ENCODE measurements at regions not wholly inside any gene's neighbourhood (a gene's known extent, or its start where the extent isn't known, plus 50 kb on each side); places are given as distances from the start of the nearest gene placed in this dataset.
A peak's percentile ranks its signal among the peaks of the same experiment; 100 is the strongest.

DNA sequence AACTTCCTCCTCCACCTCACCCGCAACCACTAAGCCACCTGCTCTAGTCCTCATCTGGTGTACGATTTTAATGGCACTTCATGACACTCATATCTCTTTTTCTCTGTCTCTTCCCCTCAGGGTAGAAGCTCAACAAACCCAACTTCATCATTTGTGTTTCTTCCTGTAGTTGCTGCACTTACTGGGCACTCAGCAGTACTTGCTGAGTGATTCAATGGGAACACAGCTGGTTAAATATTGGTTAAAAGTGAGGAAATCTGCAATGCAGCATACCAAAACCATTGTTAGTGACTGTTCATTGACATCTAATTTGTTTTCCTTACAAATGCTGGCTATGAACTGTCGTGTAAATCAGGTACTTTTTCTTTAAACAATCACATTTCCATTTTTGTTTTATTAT, 541.1 kb upstream of the PRMT6 start:
- DNase-seq: no peak

GRCh38 chr1:106517224-106517623, 539.2 kb upstream of the PRMT6 start:
- DNase-seq: no peak

DNA sequence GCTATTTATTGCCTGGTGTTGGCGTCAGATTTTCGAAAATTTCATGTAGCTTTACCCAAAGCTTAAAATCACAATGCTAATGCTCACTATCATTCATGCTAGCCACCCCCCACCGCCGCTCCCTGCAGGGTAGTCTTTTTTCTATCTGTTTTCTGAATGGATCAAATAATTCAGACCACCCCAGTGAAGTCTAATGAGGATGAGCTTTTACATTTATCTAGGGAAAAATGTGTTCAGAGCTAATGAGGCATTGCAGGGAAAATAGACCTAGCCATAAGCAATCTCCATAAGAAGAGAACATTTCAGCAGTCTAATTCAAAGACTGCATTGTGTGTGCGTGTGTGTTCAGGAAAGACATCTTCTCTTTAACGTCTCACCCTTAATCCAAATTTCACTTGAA, 533.0 kb upstream of the PRMT6 start:
- DNase-seq: no peak

GRCh38 chr1:106524631-106525030, 531.8 kb upstream of the PRMT6 start:
- DNase-seq: no peak

DNA sequence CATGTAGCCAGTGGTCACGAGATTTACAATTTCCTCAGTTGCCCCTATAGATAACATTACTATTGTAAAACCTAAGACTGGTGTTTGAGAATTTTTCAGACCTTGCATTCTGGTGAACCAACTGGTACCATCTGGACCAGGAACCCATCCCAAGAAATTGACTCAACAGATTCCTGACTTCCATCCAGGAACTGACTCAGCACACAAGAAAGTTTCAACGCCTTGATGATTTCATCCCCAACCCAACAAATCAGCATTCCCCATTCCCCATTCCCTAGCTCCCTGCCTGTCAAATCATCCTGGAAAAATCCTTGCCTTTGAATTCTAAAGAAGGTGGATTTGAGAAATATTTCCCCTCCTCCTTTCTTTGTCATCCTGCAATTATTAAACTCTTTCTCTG, 529.8 kb upstream of the PRMT6 start:
- DNase-seq: peak in 1 of 2 experiments; percentile 50

DNA sequence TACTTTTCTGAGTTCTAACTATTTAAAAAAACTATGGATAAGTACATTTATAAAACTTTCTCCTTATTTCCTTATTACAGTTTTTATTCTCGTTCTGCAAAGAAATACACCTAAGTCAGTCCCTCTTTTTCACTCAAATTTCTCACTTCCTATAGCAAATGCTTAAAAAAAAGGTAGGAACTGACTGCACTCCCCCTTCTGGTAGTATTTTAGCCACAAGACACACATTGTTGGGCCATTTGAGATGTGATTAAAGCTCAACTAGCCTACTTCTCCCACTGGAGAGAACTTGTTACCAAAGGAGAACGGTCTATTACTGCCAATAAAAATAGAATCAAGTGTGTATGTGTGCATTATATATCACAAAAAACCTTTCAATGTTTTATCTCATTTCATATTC, 521.9 kb upstream of the PRMT6 start:
- DNase-seq: no peak

DNA sequence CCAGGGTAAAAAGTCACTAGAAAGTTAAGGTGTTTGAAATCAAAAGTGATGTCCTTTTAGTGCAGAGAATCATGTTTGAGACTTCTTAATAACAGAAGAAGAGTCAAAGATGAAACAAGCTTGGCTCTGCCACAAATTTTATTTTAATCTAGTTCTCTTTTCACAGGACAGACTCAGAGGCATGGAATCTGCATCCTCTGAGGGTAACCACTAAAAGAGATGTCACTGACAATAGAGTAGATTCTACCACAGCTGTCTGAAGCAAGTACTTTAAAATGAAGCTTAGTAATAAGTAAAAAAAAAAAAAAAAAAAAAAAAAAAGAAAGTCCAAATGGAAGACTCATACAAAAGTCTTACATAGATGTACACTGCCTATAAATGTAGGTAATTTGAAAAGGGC, 519.7 kb upstream of the PRMT6 start:
- no peak for DNase-seq

GRCh38 chr1:106548726-106549125, 507.7 kb upstream of the PRMT6 start:
- no peak for DNase-seq

DNA sequence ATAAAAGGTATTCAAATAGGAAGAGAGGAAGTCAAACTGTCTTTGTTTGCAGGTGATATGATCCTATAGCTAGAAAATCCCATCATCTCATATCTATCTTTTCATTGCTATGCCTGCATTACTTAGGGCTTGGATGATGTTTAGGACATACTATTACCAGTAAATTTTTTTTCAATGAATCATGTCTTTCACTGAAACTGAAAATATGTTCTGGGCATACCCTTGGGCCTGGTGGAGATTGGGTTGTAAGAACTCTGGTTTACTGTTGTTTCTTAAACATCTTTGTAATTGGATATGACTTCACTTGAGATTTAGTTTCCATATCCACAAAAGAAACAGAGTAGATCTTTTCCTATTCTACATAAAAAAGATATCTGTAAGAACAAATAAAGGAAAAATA, 502.2 kb upstream of the PRMT6 start:
- no peak for DNase-seq

- no peak for DNase-seq
Measured at GRCh38 chr1:106555571-106555970, 500.9 kb upstream of the PRMT6 start.

DNA sequence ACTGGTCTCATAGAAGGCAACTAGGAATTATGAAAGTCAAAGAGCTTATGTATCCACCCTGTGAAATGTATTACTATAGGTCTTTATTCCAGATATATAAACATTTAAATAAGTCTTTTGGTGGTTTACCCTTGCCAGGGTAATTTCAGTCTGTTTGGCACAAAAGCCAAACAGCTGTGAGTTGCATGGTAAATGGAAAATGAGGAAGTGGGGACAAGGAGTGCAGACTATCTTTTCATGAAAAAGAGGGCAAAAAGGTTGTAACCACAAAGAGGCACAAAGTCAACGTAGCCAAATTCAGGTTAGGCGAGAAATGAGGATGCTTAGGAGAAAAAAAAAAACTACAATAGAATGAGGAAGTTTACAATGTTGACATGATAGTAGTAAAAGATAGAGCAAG, 492.3 kb upstream of the PRMT6 start:
- no peak for DNase-seq

DNA sequence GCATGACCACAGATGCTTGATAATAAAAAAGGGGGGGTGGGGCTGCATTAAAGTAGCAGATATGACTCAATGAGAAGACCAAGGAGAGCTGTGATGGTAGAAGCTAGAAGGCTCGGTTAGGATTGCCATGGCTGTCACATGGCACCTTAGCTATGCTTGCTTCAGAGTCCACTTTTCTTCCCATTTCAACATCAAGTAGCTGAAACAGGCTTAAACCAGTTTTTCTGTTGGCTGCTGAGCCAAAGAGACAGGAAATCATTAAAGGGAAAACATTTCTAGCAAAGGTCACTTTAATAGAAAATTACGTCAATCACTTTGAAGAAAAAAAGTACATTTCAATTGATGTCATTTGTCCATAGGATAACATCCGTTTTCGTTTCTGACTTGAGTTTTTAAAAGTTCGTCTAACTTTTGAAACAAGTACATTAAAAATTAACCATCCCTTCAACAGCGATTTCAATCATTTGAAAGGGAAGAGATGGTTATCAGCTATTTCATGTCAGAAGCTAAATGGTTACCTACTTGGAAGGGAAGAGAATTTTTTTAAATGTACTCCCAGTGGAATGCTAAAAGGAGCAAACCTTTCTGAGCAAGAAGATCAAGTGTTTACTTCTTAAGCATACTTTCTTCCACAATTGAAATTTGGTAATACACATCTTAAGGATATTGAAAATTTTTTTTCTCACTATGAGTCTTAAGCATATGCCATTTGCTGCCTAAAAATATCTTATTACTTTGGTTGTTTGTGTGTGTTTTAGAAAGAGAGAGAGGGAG, 488.1 kb upstream of the PRMT6 start:
- no peak for DNase-seq

GRCh38 chr1:106571109-106571508, 485.4 kb upstream of the PRMT6 start:
- no peak for DNase-seq

- DNase-seq: no peak
Measured at GRCh38 chr1:106584107-106584506, 472.4 kb upstream of the PRMT6 start.

DNA sequence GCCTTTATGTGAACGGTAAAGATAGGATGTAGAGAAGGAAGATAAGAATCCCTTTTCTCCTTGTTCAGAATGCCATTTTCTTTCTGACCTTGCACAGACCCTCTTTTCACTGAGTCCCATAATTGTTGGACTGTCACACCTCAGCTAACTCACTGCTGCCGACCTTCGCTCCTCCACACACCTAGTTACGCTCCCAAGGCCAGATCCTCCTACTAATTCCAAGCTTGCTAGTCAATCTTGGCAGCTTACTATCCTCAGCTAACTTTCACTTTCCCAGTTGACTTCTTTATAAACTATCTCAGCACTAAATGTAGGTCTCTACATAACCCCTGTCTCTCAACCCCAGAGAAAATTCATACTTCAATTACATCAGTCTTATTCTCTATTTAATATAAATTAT, 471.8 kb upstream of the PRMT6 start:
- no peak for DNase-seq

- no peak for DNase-seq
Measured at GRCh38 chr1:106600626-106601025, 455.8 kb upstream of the PRMT6 start.

- no peak for DNase-seq
Measured at GRCh38 chr1:106603616-106604015, 452.9 kb upstream of the PRMT6 start.

DNA sequence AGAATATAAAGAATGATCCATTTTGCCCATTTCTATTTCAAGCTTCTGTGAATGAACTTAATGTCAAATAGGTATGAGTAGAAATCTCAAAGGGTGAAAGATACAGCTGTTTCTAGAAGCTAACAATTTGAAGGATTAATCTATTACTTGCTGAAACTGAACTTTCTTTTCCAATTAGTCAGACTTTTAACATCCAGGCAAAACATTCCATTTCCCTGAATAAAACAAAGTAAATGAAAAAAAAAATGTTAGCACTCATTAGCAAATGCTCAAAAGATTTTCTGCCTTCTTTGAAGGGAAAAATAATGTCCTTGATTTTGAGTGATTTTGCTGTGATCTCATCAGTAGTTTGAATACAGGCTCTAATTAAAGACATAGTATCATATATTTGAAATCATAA, 447.6 kb upstream of the PRMT6 start:
- DNase-seq: no peak

DNA sequence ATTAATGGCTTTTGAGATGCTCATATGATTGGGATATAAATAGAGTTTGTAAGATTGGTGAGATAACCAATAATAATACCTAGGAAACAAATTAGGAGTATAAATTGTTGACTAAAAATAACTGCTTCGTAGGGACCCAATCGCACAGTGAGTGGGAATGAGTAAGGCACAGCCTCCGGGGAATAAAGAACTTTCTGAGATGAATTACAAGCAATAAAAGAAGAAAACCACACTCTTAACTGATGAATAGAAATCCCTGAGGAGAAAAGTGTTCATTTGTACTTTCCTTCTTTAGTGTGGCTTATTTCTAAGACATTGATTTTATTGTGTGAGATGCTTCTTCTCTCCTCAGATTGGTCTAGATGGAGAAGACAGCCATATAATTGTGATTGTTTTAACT, 443.4 kb upstream of the PRMT6 start:
- no peak for DNase-seq

GRCh38 chr1:106613861-106614260, 442.6 kb upstream of the PRMT6 start:
- no peak for DNase-seq

- DNase-seq: no peak
Measured at GRCh38 chr1:106615473-106615872, 441.0 kb upstream of the PRMT6 start.

DNA sequence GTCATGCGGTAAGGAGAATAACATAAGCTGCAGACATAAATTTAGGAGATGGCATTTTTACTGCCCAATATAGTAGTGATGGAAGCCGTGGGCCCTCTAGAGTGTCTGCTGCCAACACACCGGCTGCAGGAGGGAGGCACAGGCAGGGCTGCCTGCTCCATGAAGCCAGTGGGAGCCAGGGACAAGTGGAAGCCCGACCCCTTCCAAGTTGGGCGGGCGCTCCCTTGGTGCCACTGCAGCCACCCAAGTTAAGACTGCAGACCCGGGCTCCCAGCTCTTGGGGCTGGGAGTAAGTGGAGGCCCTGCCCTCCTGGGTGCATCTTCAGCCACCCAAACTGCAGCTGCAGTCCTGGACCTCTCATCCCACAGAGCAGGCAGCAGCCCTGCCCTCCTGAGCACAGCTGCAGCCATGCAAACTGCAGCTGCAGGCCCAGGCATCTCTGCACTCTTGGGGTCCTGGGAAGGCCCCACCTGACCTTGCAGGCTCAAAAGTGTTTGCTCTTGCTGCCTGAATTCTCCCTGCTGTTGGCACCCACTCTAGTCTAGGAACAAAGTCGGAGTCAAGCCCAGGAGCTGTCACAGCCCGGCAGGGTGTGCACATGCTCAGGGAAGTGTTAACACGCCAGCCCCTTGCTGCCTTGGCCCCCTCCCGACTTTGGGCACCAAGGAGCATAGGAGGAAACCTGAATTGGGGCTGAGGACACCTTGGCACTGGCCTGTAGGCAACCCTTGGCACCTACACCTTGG, 437.2 kb upstream of the PRMT6 start:
- no peak for DNase-seq

GRCh38 chr1:106619827-106620134, 436.7 kb upstream of the PRMT6 start:
- DNase-seq: no peak

GRCh38 chr1:106620521-106620954, 435.9 kb upstream of the PRMT6 start:
- peak; percentile 27 to 83 for DNase-seq

GRCh38 chr1:106621853-106622252, 434.6 kb upstream of the PRMT6 start:
- DNase-seq: peak; percentile 69 to 75

All from NCI-H446 (cell line).